ENCODE measurements at regions not wholly inside any gene's neighbourhood (a gene's known extent, or its start where the extent isn't known, plus 50 kb on each side); places are given as distances from the start of the nearest gene placed in this dataset.

GRCh38 chr1:240683576-240683975 lies 71.6 kb upstream of the GREM2 start:
- no peak for ATAC-seq
- ChIA-PET CTCF (ENCODE audit: low intra/inter-chr PET ratio, low total read pairs) (no interaction called here), POLR2A (no interaction called here)
- Histone ChIP-seq H4K20me1 (ENCODE audit: insufficient read depth, low read length) (no peaks in the 10 kb centered on the region), H3K27ac (ENCODE audit: extremely low read length, insufficient read depth, low read length) (no peak overlapping the region), H2AFZ (ENCODE audit: low read length) (no peak overlapping the region), H3K4me2 (ENCODE audit: low read depth, low read length) (no peak overlapping the region), H3K79me2 (ENCODE audit: insufficient read depth, low read length) (no peaks in the 10 kb centered on the region), H3K9ac (ENCODE audit: insufficient read depth, low read depth, low read length) (no peak overlapping the region), H3K27me3 (ENCODE audit: control insufficient read depth in 1 of 2, insufficient read depth in 2 of 2, low read length in 2 of 2) (no peaks in the 10 kb centered on the region), H3K4me3 (replicated peaks in 1 of 3; ENCODE audit: insufficient read depth in 1 of 3, low read depth in 2 of 3, low read length in 3 of 3) (no peak overlapping the region), H3K36me3 (replicated peaks in 1 of 2; ENCODE audit: control insufficient read depth in 1 of 2, insufficient read depth in 2 of 2, low read length in 2 of 2) (no peaks in the 10 kb centered on the region), H3K9me3 (ENCODE audit: low read length) (no peaks in the 10 kb centered on the region), H3K4me1 (ENCODE audit: insufficient read depth, low read length) (no peaks in the 10 kb centered on the region)
- FAIRE-seq: no peak
- 80% methylated on average over 9 of the region's 9 CpGs for WGBS (ENCODE audit: low lambda C conversion rate)
- no peak for DNase-seq (ENCODE audit: low spot score)
- BruUV-seq (replicated peaks): no TSS peak
- TF ChIP-seq IKZF1 (IDR thresholded peaks at IDR 0.05): no peak
- TF ChIP-seq ZNF232 (CRISPR knock-in tag; IDR thresholded peaks at IDR 0.05; ENCODE audit: borderline replicate concordance): no peak
- intact Hi-C loops (cut with micrococcal nuclease; ENCODE audit: unreplicated experiment): no loop called here
- in situ Hi-C loops (cut with HindIII; ENCODE audit: extremely low pct_ligation_motif_present, low pct_unique_long_range_greater_than_20kb): loop anchor here (25.0 kb wide), 1 partner anchor 496 kb away; no protein-coding TSS in a partner anchor

- CTCF ChIA-PET (ENCODE audit: low intra/inter-chr PET ratio, low total read pairs): no interaction called here
- no peaks in the 10 kb centered on the region for H3K4me1 ChIP-seq (ENCODE audit: insufficient read depth, low read length)
- no TSS peak for BruUV-seq (replicated peaks)
- ATAC-seq (no peak), FAIRE-seq (no peak), DNase-seq (ENCODE audit: low spot score) (no peak)
- no peak overlapping the region for H2AFZ ChIP-seq (ENCODE audit: low read length)
- intact Hi-C loops (cut with micrococcal nuclease; ENCODE audit: unreplicated experiment): no loop called here
- H4K20me1 ChIP-seq (ENCODE audit: insufficient read depth, low read length): no peaks in the 10 kb centered on the region
- no peaks in the 10 kb centered on the region for H3K79me2 ChIP-seq (ENCODE audit: insufficient read depth, low read length)
- no peaks in the 10 kb centered on the region; a peak in 1 of 5 replicates for H3K27me3 ChIP-seq (ENCODE audit: control insufficient read depth in 1 of 2, insufficient read depth in 2 of 2, low read length in 2 of 2)
- no peak overlapping the region for H3K9ac ChIP-seq (ENCODE audit: insufficient read depth, low read depth, low read length)
- in situ Hi-C loops (cut with HindIII; ENCODE audit: extremely low pct_ligation_motif_present, low pct_unique_long_range_greater_than_20kb): loop anchor here (25.0 kb wide), 1 partner anchor 496 kb away; no protein-coding TSS in a partner anchor
- H3K36me3 ChIP-seq (replicated peaks in 1 of 2; ENCODE audit: control insufficient read depth in 1 of 2, insufficient read depth in 2 of 2, low read length in 2 of 2): no peaks in the 10 kb centered on the region
- H3K27ac ChIP-seq (ENCODE audit: extremely low read length, insufficient read depth, low read length): no peak overlapping the region
- H3K4me3 ChIP-seq (replicated peaks in 1 of 3; ENCODE audit: insufficient read depth in 1 of 3, low read depth in 2 of 3, low read length in 3 of 3): no peak overlapping the region
- WGBS (ENCODE audit: low lambda C conversion rate): 23% methylated on average over 10 of the region's 10 CpGs
- no peaks in the 10 kb centered on the region for H3K9me3 ChIP-seq (ENCODE audit: low read length)
- POLR2A ChIA-PET: no interaction called here
- TF ChIP-seq, protein P1, sequence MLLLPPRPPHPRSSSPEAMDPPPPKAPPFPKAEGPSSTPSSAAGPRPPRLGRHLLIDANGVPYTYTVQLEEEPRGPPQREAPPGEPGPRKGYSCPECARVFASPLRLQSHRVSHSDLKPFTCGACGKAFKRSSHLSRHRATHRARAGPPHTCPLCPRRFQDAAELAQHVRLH (CRISPR knock-in tag; IDR thresholded peaks at IDR 0.05; ENCODE audit: borderline replicate concordance, low read depth): no peak
- TF ChIP-seq FOSL2 (CRISPR knock-in tag; IDR thresholded peaks at IDR 0.05) (no peak), ETS1 (CRISPR knock-in tag; IDR thresholded peaks at IDR 0.05) (no peak), SIX4 (CRISPR knock-in tag; IDR thresholded peaks at IDR 0.05) (no peak), ZNF766 (CRISPR knock-in tag; IDR thresholded peaks at IDR 0.05; ENCODE audit: borderline replicate concordance) (no peak), EHMT2 (IDR thresholded peaks at IDR 0.05; ENCODE audit: borderline replicate concordance, low read depth, low read length) (no peak), ZNF646 (CRISPR knock-in tag; IDR thresholded peaks at IDR 0.05) (no peak), CAMTA2 (CRISPR knock-in tag; IDR thresholded peaks at IDR 0.05; ENCODE audit: borderline replicate concordance) (no peak), ZNF790 (CRISPR knock-in tag; IDR thresholded peaks at IDR 0.05; ENCODE audit: borderline replicate concordance) (no peak), KMT2A (CRISPR knock-in tag; IDR thresholded peaks at IDR 0.05) (no peak)
- no peak overlapping the region for H3K4me2 ChIP-seq (ENCODE audit: low read depth, low read length)
Measured at GRCh38 chr1:240682859-240683242, 70.9 kb upstream of the GREM2 start.
